HEK293T (cell line): ENCODE measurements at regions not wholly inside any gene's neighbourhood (a gene's known extent, or its start where the extent isn't known, plus 50 kb on each side); places are given as distances from the start of the nearest gene placed in this dataset.

ENCODE experiments used
- CTBP1 ChIP-seq: fragments of 450-650 bp; IDR thresholded peaks from 2 replicates; pipeline ENCODE4 v1.6.1; 2016; ENCODE audit warnings: borderline replicate concordance
- ELF4 ChIP-seq: fragments of 450-650 bp; IDR thresholded peaks from 2 replicates; pipeline ENCODE4 v1.6.1; 2017; ENCODE audit warnings: antibody characterized with exemption
- FOXM1 ChIP-seq: fragments of 450-650 bp; IDR thresholded peaks from 2 replicates; pipeline ENCODE4 v1.6.1; 2017; ENCODE audit warnings: mild to moderate bottlenecking, borderline replicate concordance
- HDGF ChIP-seq: fragments of 450-650 bp; IDR thresholded peaks from 2 replicates; pipeline ENCODE4 v1.6.1; 2017; ENCODE audit warnings: antibody characterized with exemption, borderline replicate concordance
- L3MBTL2 ChIP-seq: fragments of 450-650 bp; conservative IDR thresholded peaks from 2 replicates; pipeline ENCODE4 v1.6.1; 2016; ENCODE audit warnings: mild to moderate bottlenecking
- NFRKB ChIP-seq: fragments of 450-650 bp; IDR thresholded peaks from 2 replicates; pipeline ENCODE4 v1.6.1; 2016; ENCODE audit warnings: mild to moderate bottlenecking, moderate library complexity
- SP1 ChIP-seq: fragments of 450-650 bp; IDR thresholded peaks from 2 replicates; pipeline ENCODE4 v1.6.1; 2017
- SUZ12 ChIP-seq: fragments of 450-650 bp; IDR thresholded peaks from 2 replicates; pipeline ENCODE4 v1.6.1; 2016; ENCODE audit warnings: mild to moderate bottlenecking

GRCh38 chr7:95690367-95690947 is 81.9 kb upstream of the DYNC1I1 start:
- TF ChIP-seq L3MBTL2 (no peak), SUZ12 (no peak), ELF4 (no peak), FOXM1 (no peak), HDGF (no peak), SP1 (no peak), CTBP1 (no peak), NFRKB (no peak)
